GM21423 (cell line): ENCODE measurements at regions not wholly inside any gene's neighbourhood (a gene's known extent, or its start where the extent isn't known, plus 50 kb on each side); places are given as distances from the start of the nearest gene placed in this dataset.
A peak's percentile ranks its signal among the peaks of the same experiment; 100 is the strongest.
"Not testable (repeated sequence)": the region's sequence is repeated elsewhere in the genome, so short reads cannot be mapped to it uniquely, and the experiment has no call there.

ENCODE experiments used
- ATAC-seq: cut with Tn5 transposase; IDR thresholded peaks from one replicate; pipeline ENCODE4 v1.9.1; 2021; ENCODE audit warnings: mild to moderate bottlenecking, moderate library complexity; ENCODE audit not compliant: unreplicated experiment

DNA sequence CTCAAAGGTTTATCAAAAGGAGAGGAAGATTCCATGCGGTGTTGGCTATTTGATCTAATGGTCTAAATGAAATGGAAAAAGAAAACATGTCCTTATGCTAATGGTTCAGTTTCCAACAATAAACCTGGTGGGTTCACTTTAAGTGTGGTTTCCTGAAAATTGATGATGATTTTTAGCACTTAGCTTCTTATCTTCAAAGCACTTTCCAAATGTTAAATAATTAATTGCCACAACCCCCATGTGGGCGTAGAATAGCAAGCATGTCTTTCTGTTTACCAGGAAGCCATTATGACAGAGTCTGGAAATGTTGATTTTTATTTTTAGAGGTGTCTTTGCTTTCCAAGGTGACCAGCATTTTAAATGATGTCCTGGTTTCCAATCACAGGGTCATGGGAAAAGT is 134.8 kb upstream of the SLC4A4 start:
- no peak for ATAC-seq

DNA sequence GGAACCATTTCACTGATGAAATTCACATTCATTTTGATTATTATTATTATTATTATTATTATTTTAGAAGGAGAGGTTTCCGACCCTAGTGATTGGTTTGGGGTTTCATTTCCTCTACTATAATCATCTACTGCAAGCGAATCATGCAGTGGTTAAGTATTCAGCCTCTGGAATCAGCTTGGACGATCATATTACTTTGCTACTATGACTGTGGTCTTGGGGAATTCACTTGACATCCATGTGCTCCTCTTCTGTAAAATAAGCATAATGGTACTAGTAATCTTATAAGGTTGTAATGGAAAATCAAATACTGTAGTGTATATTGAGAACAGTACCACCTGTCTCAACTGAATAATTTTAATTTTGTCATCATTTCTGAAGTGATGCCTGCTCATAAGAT is 132.1 kb upstream of the SLC4A4 start:
- ATAC-seq, result no peak

DNA sequence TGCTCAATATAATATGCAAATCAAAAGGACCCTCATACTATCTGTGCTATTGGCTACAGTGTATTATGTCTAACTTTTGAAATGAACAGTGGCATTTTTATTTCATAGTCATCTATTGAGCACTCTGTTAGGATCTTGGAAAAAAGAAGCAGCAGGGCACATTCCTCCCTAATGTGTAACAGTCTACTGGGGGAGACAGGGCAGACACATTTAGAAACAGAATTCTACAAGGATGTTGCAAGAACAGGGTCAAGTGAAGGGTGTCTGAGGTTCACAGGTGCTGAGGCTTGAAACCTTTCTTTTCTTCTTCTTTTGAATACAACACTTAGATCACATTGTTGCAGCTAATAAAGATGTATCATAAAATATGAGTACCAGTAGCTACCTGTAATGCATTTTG is 129.7 kb upstream of the SLC4A4 start:
- no peak for ATAC-seq

DNA sequence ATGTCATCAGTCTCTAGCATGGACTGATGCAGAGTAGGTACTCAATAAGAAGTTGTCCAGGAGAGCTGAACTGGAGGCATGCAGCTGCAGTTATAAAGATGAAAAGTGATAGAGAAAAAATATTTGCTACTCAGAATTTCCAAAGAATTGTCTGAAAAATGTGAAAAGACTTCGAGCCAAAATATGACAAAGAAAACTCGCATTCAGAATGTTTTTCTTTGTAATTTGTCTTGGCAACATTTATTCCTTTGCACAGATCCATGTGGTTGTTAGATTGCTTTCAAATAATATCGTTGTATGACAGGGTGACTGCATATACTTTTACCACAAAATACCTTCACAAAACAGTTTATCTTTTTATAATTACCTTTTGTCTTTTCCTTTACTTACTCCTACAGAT is 128.0 kb upstream of the SLC4A4 start:
- ATAC-seq, result no peak

DNA sequence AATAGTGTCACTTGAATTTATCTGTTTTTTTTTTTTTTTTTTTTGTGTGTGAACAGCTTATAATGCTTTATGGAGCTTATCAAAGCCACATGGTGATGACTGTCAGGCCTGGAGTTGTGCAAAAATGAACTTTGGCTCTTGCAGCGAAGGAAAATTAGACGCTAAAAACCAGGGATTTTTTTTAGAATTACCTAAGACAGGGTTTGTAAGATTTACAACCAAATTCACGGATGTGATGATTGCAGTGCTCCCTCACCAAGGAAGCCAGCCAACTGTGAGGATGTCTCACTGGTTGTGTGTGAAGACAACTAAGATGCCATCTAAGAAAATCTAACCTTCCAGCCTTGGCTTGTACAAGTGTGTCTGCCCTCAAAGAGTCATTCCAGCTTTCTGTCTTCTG is 127.1 kb upstream of the SLC4A4 start:
- no peak for ATAC-seq

DNA sequence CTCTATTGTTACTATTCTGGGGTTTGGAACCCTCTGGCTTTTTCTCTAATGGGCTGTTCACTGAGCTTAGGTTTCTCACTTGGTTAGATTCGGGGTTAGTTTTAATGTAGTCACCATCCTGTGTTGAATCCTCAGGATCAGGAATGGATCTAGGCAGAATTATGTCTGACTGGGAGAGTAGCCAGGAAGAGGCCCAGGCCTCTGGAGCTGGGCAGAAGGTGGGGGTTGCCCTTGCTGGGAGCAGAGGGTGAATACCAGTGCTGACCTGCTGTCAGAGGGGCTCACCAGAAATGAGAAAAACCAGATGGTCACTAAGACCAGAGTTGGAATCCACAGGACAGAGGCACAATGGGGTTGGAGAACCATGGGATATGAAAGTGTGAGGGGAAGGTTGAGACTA is 126.6 kb upstream of the SLC4A4 start:
- no peak for ATAC-seq

DNA sequence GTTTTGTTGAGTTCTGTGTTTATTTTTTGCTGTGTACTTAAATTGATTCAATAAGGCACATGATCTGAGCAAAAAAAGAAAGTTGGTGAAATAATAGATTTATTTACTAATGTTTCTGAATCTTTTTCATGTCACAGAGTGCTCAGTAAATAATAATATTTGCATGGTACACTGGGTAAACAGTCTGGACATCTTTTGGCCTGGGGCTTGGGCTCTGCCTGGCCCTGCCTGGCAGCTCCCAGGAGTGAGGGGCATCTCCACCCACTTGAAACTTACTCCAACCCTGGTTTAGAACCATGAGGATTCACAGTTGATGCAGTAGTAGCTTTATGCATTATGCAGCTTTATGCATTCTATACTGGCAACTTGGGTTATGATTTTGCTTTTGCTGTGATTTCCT is 124.2 kb upstream of the SLC4A4 start:
- ATAC-seq, result no peak

DNA sequence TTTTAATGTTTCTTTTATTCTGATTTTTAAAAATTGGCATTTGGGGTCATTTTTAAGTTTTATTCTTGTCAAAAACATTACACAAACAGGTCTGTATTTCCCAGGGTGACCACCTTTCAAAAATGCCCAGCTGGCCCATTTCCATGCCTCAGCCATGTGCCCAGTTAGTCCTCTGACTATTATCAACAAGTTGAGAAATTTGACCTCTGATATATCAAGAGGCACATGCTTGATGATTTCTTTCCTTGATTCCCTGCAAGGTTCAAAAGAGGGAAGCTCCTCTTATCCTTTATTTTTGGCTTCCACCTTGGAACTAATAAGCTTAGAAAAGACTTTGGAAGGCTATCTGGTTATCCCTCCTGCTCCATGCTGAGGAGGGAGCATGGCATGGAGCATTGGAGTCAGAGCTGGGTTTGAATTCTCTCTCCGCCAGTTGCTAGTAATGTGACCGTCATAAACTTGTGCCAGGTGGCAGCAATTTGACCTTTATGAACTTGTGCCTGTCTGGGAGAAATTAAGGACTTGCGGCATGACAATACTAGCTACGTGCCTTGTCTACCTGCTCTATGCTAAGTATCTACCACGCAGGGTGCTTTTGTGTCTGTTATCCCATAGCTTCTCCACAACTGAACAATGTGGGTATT is 122.4 kb upstream of the SLC4A4 start:
- ATAC-seq, result no peak

DNA sequence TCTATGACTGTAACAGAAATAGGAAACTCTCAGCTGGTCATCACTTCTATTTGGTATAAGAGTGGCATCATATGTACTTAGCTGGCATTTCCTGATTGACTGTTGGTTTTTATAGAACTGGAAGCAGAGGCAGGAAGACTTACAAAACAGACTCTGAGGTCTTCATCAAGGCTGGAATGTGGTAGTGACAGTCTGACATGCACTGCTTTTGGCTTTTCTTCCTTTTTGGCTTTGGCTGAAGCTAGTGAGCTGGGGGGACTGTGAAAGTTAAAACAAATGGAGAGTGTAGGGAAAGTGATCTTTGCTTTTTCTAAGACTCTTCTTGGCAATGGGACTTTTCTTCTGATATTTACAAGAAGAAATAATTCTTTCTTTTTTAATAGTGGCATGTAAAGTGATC is 121.1 kb upstream of the SLC4A4 start:
- ATAC-seq, result no peak

DNA sequence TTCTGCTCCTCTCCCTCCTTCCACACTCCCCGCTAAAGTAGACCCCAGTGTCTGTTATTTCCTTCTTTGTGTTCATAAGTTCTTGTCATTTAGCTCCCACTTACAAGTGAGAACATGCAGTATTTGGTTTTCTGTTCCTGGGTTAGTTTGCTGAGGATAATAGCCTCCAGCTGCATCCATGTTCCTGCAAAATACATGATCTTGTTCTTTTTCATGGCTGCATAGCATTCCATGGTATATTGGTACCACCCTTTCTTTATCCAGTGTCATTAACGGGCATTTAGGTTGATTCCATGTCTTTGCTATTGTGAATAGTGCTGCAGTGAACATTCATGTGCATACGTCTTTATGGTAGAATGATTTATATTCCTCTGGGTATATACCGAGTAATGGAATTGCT is 118.0 kb upstream of the SLC4A4 start:
- not testable (repeated sequence) for ATAC-seq

DNA sequence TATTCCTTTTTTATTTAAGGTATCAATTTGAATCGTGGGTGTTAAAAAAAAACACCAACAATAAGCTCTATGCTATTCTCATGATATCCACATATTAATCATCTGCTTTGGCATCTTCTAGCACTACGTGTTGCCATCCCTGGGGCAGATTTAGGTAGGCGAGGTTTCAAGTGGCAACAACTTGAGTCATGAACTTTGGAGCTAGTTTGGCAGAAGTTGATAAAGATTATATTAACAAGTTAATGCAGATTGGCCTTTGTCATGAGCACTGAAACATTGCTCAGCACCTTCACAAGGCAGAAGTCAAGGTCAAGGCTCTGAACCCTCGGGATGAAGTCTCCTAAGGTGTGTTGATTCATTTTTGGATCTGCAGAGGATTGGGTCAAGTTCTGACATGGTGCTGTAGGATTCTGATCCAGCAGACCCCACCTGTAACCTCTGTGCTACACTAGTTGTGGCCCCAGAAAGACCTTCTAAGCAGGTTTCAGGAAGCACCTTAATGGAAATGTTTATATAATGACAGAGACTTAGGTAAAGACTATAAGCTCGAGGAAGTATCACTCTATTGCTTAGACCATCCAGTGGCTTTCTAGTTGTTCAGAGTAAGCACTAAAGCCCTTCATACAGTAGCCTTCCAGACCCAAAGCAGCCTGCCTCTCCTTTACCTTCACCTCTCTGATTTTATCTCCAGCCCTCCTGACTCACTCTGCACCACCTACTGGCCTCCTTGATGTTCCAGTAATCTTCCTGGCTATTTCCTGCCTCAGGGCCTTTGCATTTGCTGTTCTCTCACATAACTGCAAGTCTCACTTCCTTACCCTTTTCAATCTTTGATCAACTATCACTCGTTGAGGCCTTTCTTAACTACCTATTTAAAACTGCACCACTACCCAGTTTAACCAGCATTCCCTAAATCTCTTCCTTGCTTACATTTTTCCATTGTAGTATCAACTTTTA is 117.0 kb upstream of the SLC4A4 start:
- no peak for ATAC-seq

DNA sequence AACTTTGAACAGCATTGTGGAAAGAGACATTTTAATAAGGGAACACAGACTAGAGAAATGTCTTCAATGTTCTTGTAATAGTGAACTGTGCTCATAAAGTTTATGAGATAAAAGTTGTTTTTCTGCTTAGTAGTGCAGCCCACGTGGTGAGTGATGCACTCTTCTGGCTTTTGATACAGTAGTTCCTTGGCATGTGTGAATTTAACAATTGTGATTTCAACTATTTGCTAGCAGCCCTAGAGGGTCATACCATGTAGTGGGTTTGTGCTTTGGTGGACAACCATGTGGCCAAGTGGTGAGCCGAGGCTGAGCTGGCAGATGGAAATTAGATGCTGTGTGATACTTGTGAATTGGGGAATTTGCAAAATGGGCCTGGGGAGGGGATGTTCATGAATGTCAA is 116.2 kb upstream of the SLC4A4 start:
- no peak for ATAC-seq

DNA sequence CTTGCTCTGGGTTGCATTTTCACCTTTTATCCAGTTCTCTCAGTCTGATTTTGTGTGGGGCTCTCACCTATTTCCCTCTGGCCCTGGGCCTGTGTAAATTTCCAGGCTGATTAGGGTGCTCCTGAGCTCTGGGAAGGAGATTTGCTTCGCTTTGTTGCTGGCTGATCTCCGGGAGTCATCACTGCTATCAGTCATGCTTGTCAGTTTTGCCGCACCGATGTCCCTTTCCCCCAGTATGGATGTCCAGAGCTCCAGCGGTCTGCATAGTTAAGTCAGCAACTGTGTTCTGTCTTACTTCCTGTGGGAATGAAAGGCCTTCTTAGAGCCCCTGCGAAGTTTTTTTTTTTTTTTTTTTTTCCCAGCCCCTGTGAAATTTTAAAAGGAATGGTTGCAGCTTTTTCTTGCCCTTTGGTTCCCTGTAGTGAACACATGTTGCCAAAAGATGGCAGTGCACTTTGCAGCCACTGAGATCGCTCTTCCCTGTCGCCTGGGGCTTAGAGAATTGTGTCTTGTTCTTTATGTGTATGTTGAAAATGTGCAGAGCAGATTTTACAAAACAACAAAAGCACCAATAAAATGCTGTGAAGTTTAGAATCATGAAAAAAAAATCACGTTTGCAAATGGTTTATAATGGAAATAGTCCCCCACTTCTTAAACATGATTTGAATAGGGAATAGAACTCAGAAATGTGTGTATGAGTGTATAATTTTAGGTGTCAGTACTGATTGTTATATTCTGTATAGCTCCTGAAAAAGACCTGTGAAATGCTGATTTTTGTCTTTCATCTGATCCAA is 109.1 kb upstream of the SLC4A4 start:
- peak; percentile 56 for ATAC-seq

DNA sequence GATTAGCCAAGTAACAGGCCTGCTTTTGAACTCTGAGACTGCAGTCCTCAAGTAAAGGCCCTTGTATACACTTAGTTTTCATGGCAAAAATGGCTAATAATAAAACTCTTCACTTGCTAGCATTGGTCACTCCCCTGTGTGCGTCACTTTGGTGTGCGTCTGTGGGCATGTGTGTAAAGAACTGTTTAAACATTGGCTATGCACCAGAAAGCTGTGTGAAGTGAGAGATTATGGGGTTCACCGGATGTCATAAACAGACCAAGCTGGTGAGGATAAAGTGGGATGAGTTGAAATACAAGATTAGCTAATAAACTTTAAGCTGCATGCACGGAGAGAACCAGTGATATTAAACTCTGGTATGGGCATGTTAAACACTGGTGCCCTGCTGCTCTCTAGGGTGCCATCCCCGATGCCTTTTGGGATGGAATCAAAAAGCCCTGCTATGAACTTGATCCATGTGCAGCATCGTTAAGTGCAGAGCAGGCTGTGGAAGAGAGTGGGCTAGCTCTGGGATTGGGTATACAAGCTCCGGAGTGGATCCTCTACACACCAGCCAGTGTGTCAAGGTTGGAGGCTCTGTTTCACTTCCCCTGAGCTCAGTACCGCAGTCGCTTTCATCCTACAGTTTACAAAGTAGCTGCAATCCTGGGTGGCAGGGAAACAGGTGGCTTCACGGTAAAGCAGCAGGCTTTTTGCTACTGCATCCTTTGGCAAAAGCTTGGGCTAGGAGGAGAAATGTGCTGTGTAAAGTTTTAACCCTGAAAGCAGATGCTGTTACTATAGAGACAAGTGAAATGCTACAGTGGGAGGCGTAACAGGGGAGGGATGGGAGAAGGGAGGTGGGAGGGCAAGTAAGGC is 108.3 kb upstream of the SLC4A4 start:
- no peak for ATAC-seq

DNA sequence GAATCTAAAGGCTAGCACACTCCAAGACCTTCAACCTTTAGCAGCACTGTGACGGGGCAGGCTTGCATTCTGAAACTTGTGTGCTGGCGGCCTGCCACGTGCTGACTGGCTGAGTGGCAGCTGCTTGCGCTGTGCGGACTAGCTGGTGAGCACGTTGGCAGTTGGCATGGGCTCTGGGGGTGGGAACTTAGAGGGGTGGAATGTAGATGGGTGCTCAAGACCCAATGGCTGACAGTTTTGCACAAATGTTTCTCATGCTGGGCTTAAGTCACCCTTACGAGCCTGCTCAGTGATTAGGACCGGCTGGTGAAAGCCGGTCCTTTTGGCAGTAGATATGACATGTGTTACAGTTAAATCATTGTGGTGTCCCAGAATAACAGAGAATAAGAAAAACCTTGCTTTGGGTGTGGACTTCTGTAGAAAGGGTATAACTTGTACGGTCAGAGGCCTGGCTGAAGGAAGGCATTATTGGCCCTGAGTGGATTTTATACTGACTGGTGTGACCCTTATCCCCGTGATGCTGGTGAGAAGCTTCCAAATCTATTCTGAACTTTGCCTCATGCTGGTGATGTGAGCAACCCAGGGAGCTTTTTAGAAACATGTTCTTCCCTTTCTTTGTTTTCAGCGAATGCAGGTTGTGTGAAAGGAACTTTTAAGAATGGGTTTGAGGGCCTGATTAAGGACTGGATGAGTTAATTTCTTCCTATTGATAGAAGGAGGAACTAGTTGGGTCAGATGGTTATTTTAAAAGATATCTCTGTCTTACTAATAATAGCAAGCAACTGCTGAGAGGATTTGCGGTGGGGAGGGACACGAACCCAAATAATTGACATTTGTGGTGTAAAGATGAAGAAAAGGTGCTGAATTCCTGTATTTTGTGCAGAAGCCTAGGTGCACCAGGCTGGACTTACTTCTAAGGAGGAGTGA is 107.4 kb upstream of the SLC4A4 start:
- no peak for ATAC-seq

DNA sequence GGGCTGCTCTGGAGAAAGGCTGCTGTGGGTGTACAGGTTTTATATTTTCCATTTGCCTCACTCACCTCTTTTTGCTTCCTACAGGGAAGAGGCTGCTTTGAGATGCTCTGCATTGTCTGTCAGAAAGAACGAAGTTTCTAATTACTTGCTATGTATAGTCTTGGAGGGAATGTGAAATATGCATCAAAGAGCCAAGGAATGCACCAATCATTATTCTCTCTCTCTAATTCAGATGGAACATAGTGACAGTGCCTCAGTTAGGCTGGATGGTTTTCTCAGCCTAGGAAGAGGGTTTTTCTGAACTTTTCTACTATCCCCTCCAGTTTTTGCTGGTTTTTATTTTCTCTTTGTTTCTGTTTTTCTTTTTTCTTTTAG is 106.8 kb upstream of the SLC4A4 start:
- no peak for ATAC-seq

DNA sequence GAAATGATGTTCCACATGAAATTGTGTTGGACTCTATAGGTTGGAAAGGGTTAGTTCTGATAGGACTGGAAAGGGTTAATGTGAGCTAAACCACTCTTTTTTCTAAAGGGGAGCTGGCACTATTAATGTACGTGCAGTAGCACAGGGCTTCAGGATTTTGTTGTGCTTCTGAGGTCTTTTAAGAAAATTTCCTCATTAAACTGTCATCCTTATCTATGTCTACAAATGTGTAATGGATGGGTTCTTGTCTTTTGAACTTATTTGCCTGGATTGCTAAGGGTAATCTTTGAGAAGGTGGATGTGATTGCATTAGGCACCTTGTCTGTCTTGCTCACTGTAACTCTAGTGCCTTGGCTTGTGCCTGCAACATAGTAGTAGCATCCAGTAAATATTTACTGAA is 106.0 kb upstream of the SLC4A4 start:
- no peak for ATAC-seq

DNA sequence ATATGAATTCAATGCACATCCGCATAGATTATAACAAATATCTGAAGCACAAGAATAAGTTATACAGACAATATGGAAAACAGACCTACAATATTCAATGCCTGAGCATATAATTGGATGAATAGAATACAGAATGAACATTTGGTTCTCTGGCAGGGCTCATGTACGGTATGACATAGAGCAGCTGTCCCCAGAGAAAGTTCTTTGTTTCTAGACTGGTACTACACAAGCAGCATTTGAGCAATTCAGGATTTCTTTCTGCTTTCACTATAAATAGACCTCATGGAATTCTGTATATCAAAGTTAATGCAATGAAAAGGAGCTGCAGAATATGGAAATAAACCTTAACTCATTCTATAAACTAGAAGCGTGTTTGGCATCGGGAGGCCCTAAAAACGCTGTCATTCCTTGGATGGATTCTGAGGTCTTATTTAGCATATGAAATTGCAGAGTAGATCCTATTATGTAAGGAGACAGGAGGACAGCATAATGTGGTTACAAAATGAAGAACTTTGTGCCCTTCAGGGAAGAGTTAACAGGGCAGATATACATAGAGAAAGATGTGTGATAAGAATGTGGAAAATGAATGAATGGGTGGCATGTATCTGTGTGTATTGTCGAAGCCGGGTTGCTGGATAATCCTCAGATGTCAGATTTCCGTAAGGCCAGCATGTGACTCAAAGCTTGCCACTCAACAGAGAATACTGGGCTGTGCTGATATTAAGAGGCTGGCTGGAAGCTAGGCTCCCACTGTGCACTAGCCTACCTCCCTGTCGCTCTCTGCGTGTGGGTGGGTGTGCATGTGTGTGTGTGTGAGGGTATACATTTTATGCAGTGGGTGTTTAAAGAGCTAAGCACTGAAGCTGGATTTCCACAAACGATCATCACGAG is 103.3 kb upstream of the SLC4A4 start:
- no peak for ATAC-seq

DNA sequence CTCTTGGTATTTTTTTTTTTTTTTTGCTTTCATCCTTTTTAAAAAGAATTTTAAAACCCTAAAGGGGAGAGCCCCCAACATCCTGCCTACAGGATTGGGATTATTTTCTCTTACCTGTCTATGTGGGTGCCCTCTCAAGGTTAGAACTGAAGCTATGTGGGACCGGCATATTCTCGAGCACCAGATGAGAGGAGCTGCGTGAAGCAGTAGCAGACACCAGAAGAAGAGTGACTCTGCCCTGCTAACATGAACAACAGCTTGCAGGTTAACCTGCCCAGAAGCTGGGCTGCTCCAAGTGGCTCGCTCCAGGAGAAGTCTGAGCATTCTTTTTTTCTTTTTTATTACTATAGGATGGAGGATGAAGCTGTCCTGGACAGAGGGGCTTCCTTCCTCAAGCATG is 102.6 kb upstream of the SLC4A4 start:
- no peak for ATAC-seq
